ENCODE measurements at regions not wholly inside any gene's neighbourhood (a gene's known extent, or its start where the extent isn't known, plus 50 kb on each side); places are given as distances from the start of the nearest gene placed in this dataset.

- no peak for TF ChIP-seq CTCF (IDR thresholded peaks at IDR 0.05; ENCODE audit: control insufficient read depth, insufficient read depth, low read depth, low read length, missing control alignments)
- no peak for DNase-seq (ENCODE audit: low read depth)
- no peak overlapping the region for H3K4me3 ChIP-seq (ENCODE audit: control insufficient read depth, low read depth, low read length)
Observed at GRCh38 chr2:80706951-80707350, 402.4 kb upstream of the LRRTM1 start.

GRCh38 chr2:80706541-80706940, 402.0 kb upstream of the LRRTM1 start:
- DNase-seq (ENCODE audit: low read depth) = no peak
- TF ChIP-seq CTCF (IDR thresholded peaks at IDR 0.05; ENCODE audit: control insufficient read depth, insufficient read depth, low read depth, low read length, missing control alignments) = no peak
- no peak overlapping the region for H3K4me3 ChIP-seq (ENCODE audit: control insufficient read depth, low read depth, low read length)

- no peak overlapping the region for H3K4me3 ChIP-seq (ENCODE audit: control insufficient read depth, low read depth, low read length)
- TF ChIP-seq CTCF (IDR thresholded peaks at IDR 0.05; ENCODE audit: control insufficient read depth, insufficient read depth, low read depth, low read length, missing control alignments) = no peak
- DNase-seq (ENCODE audit: low read depth) = no peak
Observed at GRCh38 chr2:80703532-80703931, 399.0 kb upstream of the LRRTM1 start.

- no peak overlapping the region for H3K4me3 ChIP-seq (ENCODE audit: control insufficient read depth, low read depth, low read length)
- TF ChIP-seq CTCF (IDR thresholded peaks at IDR 0.05; ENCODE audit: control insufficient read depth, insufficient read depth, low read depth, low read length, missing control alignments) = no peak
- DNase-seq (ENCODE audit: low read depth) = no peak
Observed at GRCh38 chr2:80700961-80701360, 396.4 kb upstream of the LRRTM1 start.
